ENCODE measurements at regions not wholly inside any gene's neighbourhood (a gene's known extent, or its start where the extent isn't known, plus 50 kb on each side); places are given as distances from the start of the nearest gene placed in this dataset.

- DNase-seq (ENCODE audit: low read depth, low spot score), result no peak
Observed at GRCh38 chr20:6693178-6693807, 74.2 kb upstream of the BMP2 start.

- peak; percentile 20 for DNase-seq (ENCODE audit: low read depth, low spot score)
Observed at GRCh38 chr20:6692566-6693173, 74.8 kb upstream of the BMP2 start.

- no peak for DNase-seq (ENCODE audit: low read depth, low spot score)
Observed at GRCh38 chr20:6691516-6691915, 76.0 kb upstream of the BMP2 start.

GRCh38 chr20:6689339-6689973 lies 78.0 kb upstream of the BMP2 start:
- DNase-seq (ENCODE audit: low read depth, low spot score), result no peak

- DNase-seq (ENCODE audit: low read depth, low spot score), result no peak
Observed at GRCh38 chr20:6686171-6686570, 81.3 kb upstream of the BMP2 start.

- no peak for DNase-seq (ENCODE audit: low read depth, low spot score)
Observed at GRCh38 chr20:6685626-6686025, 81.9 kb upstream of the BMP2 start.

GRCh38 chr20:6685181-6685582 lies 82.3 kb upstream of the BMP2 start:
- DNase-seq (ENCODE audit: low read depth, low spot score), result no peak

GRCh38 chr20:6683021-6683977 lies 84.2 kb upstream of the BMP2 start:
- no peak for DNase-seq (ENCODE audit: low read depth, low spot score)

- no peak for DNase-seq (ENCODE audit: low read depth, low spot score)
Observed at GRCh38 chr20:6680854-6681253, 86.6 kb upstream of the BMP2 start.

- DNase-seq (ENCODE audit: low read depth, low spot score), result no peak
Observed at GRCh38 chr20:6680441-6680840, 87.0 kb upstream of the BMP2 start.

- no peak for DNase-seq (ENCODE audit: low read depth, low spot score)
Observed at GRCh38 chr20:6679086-6679485, 88.4 kb upstream of the BMP2 start.

GRCh38 chr20:6678101-6678500 lies 89.4 kb upstream of the BMP2 start:
- DNase-seq (ENCODE audit: low read depth, low spot score), result no peak

- DNase-seq (ENCODE audit: low read depth, low spot score), result no peak
Observed at GRCh38 chr20:6674831-6675230, 92.7 kb upstream of the BMP2 start.

- DNase-seq (ENCODE audit: low read depth, low spot score), result no peak
Observed at GRCh38 chr20:6673071-6673470, 94.4 kb upstream of the BMP2 start.

- no peak for DNase-seq (ENCODE audit: low read depth, low spot score)
Observed at GRCh38 chr20:6671829-6672228, 95.7 kb upstream of the BMP2 start.

GRCh38 chr20:6668546-6668945 lies 98.9 kb upstream of the BMP2 start:
- DNase-seq (ENCODE audit: low read depth, low spot score), result no peak

GRCh38 chr20:6665621-6666355 lies 101.7 kb upstream of the BMP2 start:
- peak; percentile 58 for DNase-seq (ENCODE audit: low read depth, low spot score)

GRCh38 chr20:6665161-6665560 lies 102.3 kb upstream of the BMP2 start:
- DNase-seq (ENCODE audit: low read depth, low spot score), result no peak

- no peak for DNase-seq (ENCODE audit: low read depth, low spot score)
Observed at GRCh38 chr20:6664574-6664973, 102.9 kb upstream of the BMP2 start.

- DNase-seq (ENCODE audit: low read depth, low spot score), result no peak
Observed at GRCh38 chr20:6663751-6664388, 103.6 kb upstream of the BMP2 start.

GRCh38 chr20:6663104-6663503 lies 104.4 kb upstream of the BMP2 start:
- no peak for DNase-seq (ENCODE audit: low read depth, low spot score)

Data from ELF-1 (cell line).